Astrocyte of the spinal cord (primary cell): ENCODE measurements at regions not wholly inside any gene's neighbourhood (a gene's known extent, or its start where the extent isn't known, plus 50 kb on each side); places are given as distances from the start of the nearest gene placed in this dataset.

ENCODE experiments used
- DNase-seq: peaks from one replicate; pipeline ENCODE4 v3.0.0; 2011; ENCODE audit warnings: low read depth, low spot score
- H3K4me3 ChIP-seq: 2 replicates; pipeline ENCODE4 v1.5.1; 2011; ENCODE audit warnings: low read depth, mild to moderate bottlenecking, low read length, moderate library complexity
- in situ Hi-C: cut with HindIII; loops from 2 replicates; pipeline ENCODE4 v1.10.0; 2017; ENCODE audit warnings: low sequenced_read_pairs
- TF ChIP-seq, protein P1 (sequence below): IDR thresholded peaks from 2 replicates; pipeline ENCODE4 v1.5.1; 2012; ENCODE audit warnings: low read depth, mild to moderate bottlenecking, low read length, inconsistent platforms

DNA sequence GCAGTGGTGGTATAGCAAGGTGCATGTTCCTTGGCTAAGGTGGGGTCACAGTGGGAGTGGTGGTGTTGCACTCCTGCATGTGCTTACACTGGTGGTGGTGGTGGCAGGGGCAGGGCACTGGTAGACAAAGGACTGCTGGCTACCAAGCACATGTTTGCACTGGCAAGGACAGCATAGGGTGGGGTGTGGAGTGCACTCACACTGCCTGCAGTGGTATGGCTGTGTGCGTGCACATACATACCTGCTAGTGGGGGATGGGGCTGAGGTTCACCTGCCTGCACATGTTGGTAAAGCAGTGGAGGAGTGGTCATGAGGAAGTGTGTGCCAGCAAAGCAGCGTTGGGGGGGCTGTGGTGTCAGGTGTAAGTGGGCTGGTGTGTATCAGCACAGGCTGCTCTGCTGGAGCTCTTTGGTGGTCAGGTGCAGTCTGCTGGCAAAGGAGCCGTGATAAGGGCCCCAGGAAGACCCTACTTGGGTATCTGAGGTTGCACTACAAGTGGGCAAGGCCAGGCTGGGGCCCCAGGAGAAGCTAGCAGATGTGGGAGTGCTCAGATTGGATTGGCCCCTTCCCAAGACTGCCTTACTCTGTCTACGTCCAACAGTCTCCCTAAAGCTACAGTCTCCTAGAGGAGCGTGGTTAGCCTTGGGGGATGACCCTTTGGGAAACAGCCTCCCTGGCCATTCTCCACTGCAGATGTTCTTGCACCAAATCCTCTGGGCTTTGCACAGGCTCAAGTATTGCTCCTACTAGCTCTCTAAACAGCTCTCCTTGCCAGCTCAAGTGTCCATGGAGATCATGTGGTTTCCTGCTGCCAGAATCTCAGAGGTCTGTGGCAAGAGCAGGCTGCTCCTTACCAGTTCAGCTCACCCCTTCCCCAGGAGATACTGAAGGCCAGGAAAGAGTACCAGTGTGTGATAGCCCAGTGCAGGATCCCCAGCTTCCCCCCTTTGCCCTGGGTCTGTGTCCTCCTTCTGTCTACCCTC lies 486.3 kb upstream of the PABPC4L start:
- in situ Hi-C loops = no loop called here
- no peak for DNase-seq
- no peak overlapping the region for H3K4me3 ChIP-seq
- TF ChIP-seq, protein P1, sequence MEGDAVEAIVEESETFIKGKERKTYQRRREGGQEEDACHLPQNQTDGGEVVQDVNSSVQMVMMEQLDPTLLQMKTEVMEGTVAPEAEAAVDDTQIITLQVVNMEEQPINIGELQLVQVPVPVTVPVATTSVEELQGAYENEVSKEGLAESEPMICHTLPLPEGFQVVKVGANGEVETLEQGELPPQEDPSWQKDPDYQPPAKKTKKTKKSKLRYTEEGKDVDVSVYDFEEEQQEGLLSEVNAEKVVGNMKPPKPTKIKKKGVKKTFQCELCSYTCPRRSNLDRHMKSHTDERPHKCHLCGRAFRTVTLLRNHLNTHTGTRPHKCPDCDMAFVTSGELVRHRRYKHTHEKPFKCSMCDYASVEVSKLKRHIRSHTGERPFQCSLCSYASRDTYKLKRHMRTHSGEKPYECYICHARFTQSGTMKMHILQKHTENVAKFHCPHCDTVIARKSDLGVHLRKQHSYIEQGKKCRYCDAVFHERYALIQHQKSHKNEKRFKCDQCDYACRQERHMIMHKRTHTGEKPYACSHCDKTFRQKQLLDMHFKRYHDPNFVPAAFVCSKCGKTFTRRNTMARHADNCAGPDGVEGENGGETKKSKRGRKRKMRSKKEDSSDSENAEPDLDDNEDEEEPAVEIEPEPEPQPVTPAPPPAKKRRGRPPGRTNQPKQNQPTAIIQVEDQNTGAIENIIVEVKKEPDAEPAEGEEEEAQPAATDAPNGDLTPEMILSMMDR = no peak

DNA sequence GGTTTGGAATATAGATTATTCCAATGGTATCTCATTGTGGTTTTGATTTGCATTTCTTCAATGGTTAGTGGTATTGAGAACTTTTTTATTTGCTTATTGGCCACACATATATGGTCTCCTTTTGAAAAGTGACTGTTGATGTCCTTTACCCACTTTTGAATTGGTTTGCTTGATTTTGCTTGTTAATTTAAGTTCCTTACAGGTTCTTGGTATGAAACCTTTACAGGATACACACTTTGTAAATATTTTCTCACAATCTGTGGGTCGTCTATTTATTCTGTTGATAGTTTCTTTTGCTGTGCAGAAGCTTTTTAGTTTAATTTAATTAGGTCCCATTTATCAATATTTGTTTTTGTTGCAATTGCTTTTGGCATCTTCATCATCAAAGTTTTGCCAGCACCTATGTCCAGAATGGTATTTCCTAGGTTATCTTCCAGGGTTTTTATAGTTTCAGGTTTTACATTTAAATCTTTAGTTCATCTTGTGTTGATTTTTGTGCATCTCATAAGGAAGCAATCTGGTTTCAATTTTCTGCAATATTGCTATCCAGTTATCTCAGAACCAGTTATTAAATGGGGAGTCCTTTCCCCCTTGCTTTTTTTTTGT lies 475.7 kb upstream of the PABPC4L start:
- H3K4me3 ChIP-seq = no peak overlapping the region
- TF ChIP-seq, protein P1 = no peak
- in situ Hi-C loops = no loop called here
- DNase-seq = no peak

DNA sequence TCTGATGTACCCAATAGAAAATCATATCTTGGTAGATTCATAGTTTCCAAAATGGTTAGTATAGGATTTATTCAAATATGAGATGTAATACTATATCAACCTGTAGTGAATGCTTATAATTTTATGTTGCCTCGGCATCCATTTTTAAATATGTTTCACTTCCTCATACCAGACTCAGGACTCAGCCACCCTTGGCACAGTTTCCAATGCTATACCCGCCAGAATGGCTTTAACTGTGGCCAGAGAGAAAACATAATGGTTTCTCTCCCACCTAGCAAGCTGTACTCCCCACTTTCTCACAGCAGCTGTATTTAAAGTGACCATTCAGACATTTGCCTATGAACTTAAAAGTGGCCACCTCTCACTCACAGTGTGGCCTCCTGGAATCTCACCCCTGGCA lies 466.6 kb upstream of the PABPC4L start:
- in situ Hi-C loops = no loop called here
- DNase-seq = no peak
- TF ChIP-seq, protein P1 = no peak
- H3K4me3 ChIP-seq = no peak overlapping the region

DNA sequence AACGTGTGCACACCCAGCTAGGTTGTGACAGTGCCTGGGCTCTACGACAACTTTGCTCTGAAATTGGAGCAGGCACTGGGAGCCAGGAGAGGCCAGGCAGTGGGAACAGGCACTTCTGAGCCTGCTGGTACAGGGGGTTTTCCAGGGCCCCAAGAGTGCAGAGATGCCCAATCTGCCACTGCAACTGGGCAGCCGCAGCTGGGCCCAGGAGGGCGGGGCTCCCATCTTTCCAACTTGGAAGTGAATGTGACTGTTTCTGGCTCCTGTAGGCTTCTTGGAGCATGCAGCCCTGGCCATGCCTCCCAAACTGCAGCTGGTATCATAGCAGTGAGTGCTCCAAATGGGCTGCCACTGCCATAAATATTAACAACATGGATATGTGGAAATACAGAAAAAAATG lies 465.1 kb upstream of the PABPC4L start:
- in situ Hi-C loops = no loop called here
- no peak for DNase-seq
- H3K4me3 ChIP-seq = no peak overlapping the region
- TF ChIP-seq, protein P1 = no peak

DNA sequence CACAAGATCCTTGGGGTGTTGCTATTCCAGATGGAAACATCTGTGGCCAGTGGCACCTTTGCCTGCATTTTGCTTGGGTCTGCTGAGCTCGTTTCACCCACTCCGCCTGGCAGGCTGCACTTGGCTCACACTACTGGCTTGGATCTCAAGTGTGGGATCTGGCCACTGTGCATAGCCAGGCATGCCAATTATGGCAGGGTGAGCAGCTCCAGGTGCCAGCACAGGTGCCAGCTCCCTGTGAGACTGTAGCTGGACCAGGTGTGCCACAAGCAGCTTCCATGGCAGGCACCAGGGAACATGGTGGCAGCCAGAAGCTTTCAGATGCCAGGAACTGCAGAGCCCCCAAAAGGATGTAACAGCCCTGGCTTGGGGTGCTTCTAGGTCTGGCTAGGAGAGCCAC lies 463.8 kb upstream of the PABPC4L start:
- TF ChIP-seq, protein P1 = no peak
- in situ Hi-C loops = no loop called here
- DNase-seq = no peak
- no peak overlapping the region for H3K4me3 ChIP-seq

DNA sequence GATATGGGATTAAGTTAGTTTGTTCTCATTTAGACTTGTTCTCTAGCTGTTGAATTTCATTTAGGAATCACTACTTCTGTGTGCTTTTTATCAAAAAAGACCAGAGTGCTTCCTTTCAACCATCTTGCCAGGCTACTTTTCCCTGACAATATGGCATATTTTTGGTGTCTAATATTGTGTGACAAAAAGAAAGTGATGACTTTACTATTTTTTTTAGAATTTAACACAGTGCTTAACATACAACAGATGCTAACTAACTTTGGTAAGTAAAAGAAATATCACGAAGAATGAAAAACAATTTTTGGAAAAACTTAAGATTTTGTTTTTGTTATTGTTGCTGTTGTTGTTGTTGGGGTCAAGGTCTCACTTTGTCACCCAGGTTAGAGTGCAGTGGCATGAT lies 462.2 kb upstream of the PABPC4L start:
- TF ChIP-seq, protein P1 = no peak
- H3K4me3 ChIP-seq = no peak overlapping the region
- in situ Hi-C loops = no loop called here
- no peak for DNase-seq
